H9 (cell line): ENCODE measurements at regions not wholly inside any gene's neighbourhood (a gene's known extent, or its start where the extent isn't known, plus 50 kb on each side); places are given as distances from the start of the nearest gene placed in this dataset.

ENCODE experiments used
- DNase-seq: peaks from one replicate; pipeline ENCODE4 v3.0.0-alpha.2; 2017
- H2AFZ ChIP-seq: one replicate; pipeline ENCODE4 v1.6.1; 2013; ENCODE audit warnings: mild to moderate bottlenecking, low read length, control low read depth, moderate library complexity
- H2AK5ac ChIP-seq: 2 replicates; pipeline ENCODE4 v1.6.1; 2013; ENCODE audit warnings: low read length, control low read depth, mixed read lengths; ENCODE audit not compliant: insufficient read length
- H2BK120ac ChIP-seq: one replicate; pipeline ENCODE4 v1.6.1; 2013; ENCODE audit warnings: low read depth, mild to moderate bottlenecking, low read length, control low read depth, inconsistent platforms; ENCODE audit not compliant: poor library complexity, severe bottlenecking
- H2BK12ac ChIP-seq: 2 replicates; pipeline ENCODE4 v1.6.1; 2013; ENCODE audit warnings: low read length, control low read depth, mixed read lengths, low read depth; ENCODE audit not compliant: insufficient read length
- H2BK15ac ChIP-seq: 2 replicates; pipeline ENCODE4 v1.6.1; 2013; ENCODE audit warnings: low read depth, low read length, control low read depth
- H2BK20ac ChIP-seq: one replicate; pipeline ENCODE4 v1.6.1; 2013; ENCODE audit warnings: low read depth, mild to moderate bottlenecking, low read length, control low read depth, inconsistent platforms; ENCODE audit not compliant: poor library complexity, severe bottlenecking
- H2BK5ac ChIP-seq: 2 replicates; pipeline ENCODE4 v1.6.1; 2013; ENCODE audit warnings: low read length, control low read depth, mixed read lengths; ENCODE audit not compliant: insufficient read length
- H3K14ac ChIP-seq: 2 replicates; pipeline ENCODE4 v1.6.1; 2013; ENCODE audit warnings: low read length, control low read depth; ENCODE audit not compliant: insufficient read depth
- H3K18ac ChIP-seq: 2 replicates; pipeline ENCODE4 v1.6.1; 2013; ENCODE audit warnings: low read depth, mild to moderate bottlenecking, mixed read lengths, low read length, control low read depth; ENCODE audit not compliant: insufficient read length
- H3K23ac ChIP-seq: 2 replicates; pipeline ENCODE4 v1.6.1; 2013; ENCODE audit warnings: low read length, control low read depth, mixed read lengths, low read depth; ENCODE audit not compliant: insufficient read length
- H3K23me2 ChIP-seq: 2 replicates; pipeline ENCODE4 v1.6.1; 2013; ENCODE audit warnings: low read depth, mild to moderate bottlenecking, mixed read lengths, low read length, control low read depth; ENCODE audit not compliant: insufficient read length, poor library complexity, severe bottlenecking
- H3K27ac ChIP-seq: 2 replicates; pipeline ENCODE4 v1.5.1; 2013; ENCODE audit warnings: low read length, control low read depth, mixed read lengths, low read depth; ENCODE audit not compliant: insufficient read length
- H3K27me3 ChIP-seq: 2 replicates; pipeline ENCODE4 v1.6.1; 2013; ENCODE audit warnings: low read length, control low read depth, inconsistent platforms; ENCODE audit not compliant: insufficient read depth
- H3K4ac ChIP-seq: 2 replicates; pipeline ENCODE4 v1.6.1; 2013; ENCODE audit warnings: low read depth, mild to moderate bottlenecking, control low read depth, inconsistent platforms, low read length, moderate library complexity
- H3K4me1 ChIP-seq: 2 replicates; pipeline ENCODE4 v1.6.1; 2013; ENCODE audit warnings: low read length, control low read depth, inconsistent platforms; ENCODE audit not compliant: insufficient read depth
- H3K4me2 ChIP-seq: 2 replicates; pipeline ENCODE4 v1.6.1; 2013; ENCODE audit warnings: low read length, control low read depth, mixed read lengths; ENCODE audit not compliant: insufficient read length, insufficient read depth
- H3K56ac ChIP-seq: 2 replicates; pipeline ENCODE4 v1.6.1; 2013; ENCODE audit warnings: low read depth, mild to moderate bottlenecking, mixed read lengths, low read length, control low read depth; ENCODE audit not compliant: insufficient read length
- H3K79me1 ChIP-seq: 2 replicates; pipeline ENCODE4 v1.6.1; 2013; ENCODE audit warnings: low read depth, mild to moderate bottlenecking, moderate library complexity, low read length, control low read depth, inconsistent platforms; ENCODE audit not compliant: insufficient read depth, poor library complexity, severe bottlenecking
- H3K79me2 ChIP-seq: 2 replicates; pipeline ENCODE4 v1.6.1; 2013; ENCODE audit warnings: low read length, control low read depth, inconsistent platforms; ENCODE audit not compliant: insufficient read depth
- H3K9ac ChIP-seq: 2 replicates; pipeline ENCODE4 v1.6.1; 2013; ENCODE audit warnings: low read length, control low read depth, mixed read lengths; ENCODE audit not compliant: insufficient read length; ENCODE audit errors: extremely low read depth
- H3K9me3 ChIP-seq: one replicate; pipeline ENCODE4 v1.6.1; 2013; ENCODE audit warnings: low read depth, low read length, inconsistent platforms; ENCODE audit not compliant: control insufficient read depth
- H3T11ph ChIP-seq: one replicate; pipeline ENCODE4 v1.6.1; 2013; ENCODE audit warnings: mild to moderate bottlenecking, low read length, control low read depth, inconsistent platforms
- H4K20me1 ChIP-seq: one replicate; pipeline ENCODE4 v1.6.1; 2013; ENCODE audit not compliant: control insufficient read depth, insufficient read length, insufficient read depth
- H4K5ac ChIP-seq: 2 replicates; pipeline ENCODE4 v1.6.1; 2013; ENCODE audit warnings: low read depth, mild to moderate bottlenecking, mixed read lengths, low read length, control low read depth; ENCODE audit not compliant: insufficient read length
- H4K8ac ChIP-seq: replicated peaks from 2 replicates; pipeline ENCODE4 v1.6.1; 2013; ENCODE audit warnings: low read length, control low read depth, mixed read lengths, low read depth; ENCODE audit not compliant: insufficient read length
- H4K91ac ChIP-seq: 2 replicates; pipeline ENCODE4 v1.6.1; 2013; ENCODE audit warnings: low read depth, mild to moderate bottlenecking, moderate library complexity, mixed read lengths, low read length, control low read depth; ENCODE audit not compliant: insufficient read length
- H3K27ac Mint-ChIP-seq, 3 experiments: 2 replicates in 2 of 3; 3 replicates in 1 of 3; pipeline ENCODE4 v1.8.0; 2020 to 2021; ENCODE audit warnings: mixed read lengths in 3 of 3, mild to moderate bottlenecking in 1 of 3, moderate library complexity in 1 of 3
- H3K27me3 Mint-ChIP-seq: 2 replicates; pipeline ENCODE4 v1.8.0; 2021; ENCODE audit warnings: low read depth, mild to moderate bottlenecking, moderate library complexity, mixed read lengths
- H3K36me3 Mint-ChIP-seq, 3 experiments: 2 replicates in 2 of 3; 3 replicates in 1 of 3; pipeline ENCODE4 v1.8.0; 2020 to 2021; ENCODE audit warnings: low read depth in 3 of 3, mixed read lengths in 3 of 3; ENCODE audit not compliant: insufficient read depth in 1 of 3
- H3K4me1 Mint-ChIP-seq, 2 experiments: 2 replicates each; pipeline ENCODE4 v1.8.0; 2020; ENCODE audit warnings: mixed read lengths in 2 of 2
- H3K4me3 Mint-ChIP-seq, 2 experiments: 2 replicates in 1 of 2; 3 replicates in 1 of 2; pipeline ENCODE4 v1.8.0; 2020 to 2021; ENCODE audit warnings: mild to moderate bottlenecking in 2 of 2, mixed read lengths in 2 of 2, moderate library complexity in 1 of 2
- H3K9me3 Mint-ChIP-seq, 2 experiments: 2 replicates in 1 of 2; 3 replicates in 1 of 2; pipeline ENCODE4 v1.8.0; 2020; ENCODE audit warnings: mild to moderate bottlenecking in 2 of 2, mixed read lengths in 2 of 2, moderate library complexity in 1 of 2
- WGBS: extraction: QIAGEN DNeasy Blood & Tissue Kit; methylation state at CpG from one replicate; pipeline ENCODE4 v1.1.7; 2013; ENCODE audit warnings: missing lambda C conversion rate, low lambda C conversion rate, mixed read lengths; ENCODE audit not compliant: insufficient read length; ENCODE audit errors: extremely low coverage; 5-methylcytosine and 5-hydroxymethylcytosine counted together
- TF ChIP-seq, protein P1 (sequence below): fragments of 200-600 bp; sonication (generic); conservative IDR thresholded peaks from 3 replicates; pipeline ENCODE4 v1.8.0; 2021; ENCODE audit warnings: antibody characterized with exemption, mild to moderate bottlenecking

DNA sequence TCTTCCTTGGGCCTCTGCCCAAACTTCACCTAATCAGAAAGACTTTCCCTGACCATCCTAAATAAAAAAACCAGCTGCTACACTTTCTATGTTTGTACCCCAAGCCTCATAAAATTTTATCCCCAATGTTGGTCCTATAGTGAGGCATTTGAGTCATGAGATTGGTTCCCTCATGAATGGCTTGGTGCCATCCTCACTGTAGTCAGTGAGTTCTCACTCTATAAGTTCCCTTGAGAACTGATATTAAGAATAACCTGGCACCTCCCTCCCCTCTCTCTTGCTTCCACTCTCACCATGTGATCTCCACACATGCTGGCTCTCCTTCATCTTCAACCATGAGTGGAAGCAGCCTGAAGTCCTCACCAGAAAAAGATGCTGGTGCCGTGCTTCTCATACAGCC lies 316.9 kb upstream of the PRDM1 start:
- Histone ChIP-seq H3T11ph (no peak overlapping the region), H3K9me3 (no peaks in the 10 kb centered on the region), H3K56ac (no peak overlapping the region), H2BK12ac (no peak overlapping the region), H3K27ac (no peak overlapping the region), H3K27me3 (no peaks in the 10 kb centered on the region), H3K18ac (no peak overlapping the region), H3K4me2 (no peak overlapping the region), H3K79me2 (no peaks in the 10 kb centered on the region), H3K79me1 (no peaks in the 10 kb centered on the region), H3K23ac (no peak overlapping the region), H4K8ac (no peak overlapping the region), H2BK20ac (no peak overlapping the region), H2BK120ac (no peak overlapping the region), H3K14ac (no peak overlapping the region), H2AFZ (no peak overlapping the region), H3K23me2 (no peaks in the 10 kb centered on the region), H2AK5ac (no peak overlapping the region), H4K5ac (no peak overlapping the region), H4K91ac (no peak overlapping the region), H3K9ac (no peak overlapping the region), H3K4me1 (no peaks in the 10 kb centered on the region), H2BK5ac (no peak overlapping the region), H2BK15ac (no peak overlapping the region), H4K20me1 (no peaks in the 10 kb centered on the region), H3K4ac (no peak overlapping the region)
- Mint-ChIP-seq H3K4me1 (no peaks in the 10 kb centered on the region), H3K27me3 (no peaks in the 10 kb centered on the region; the same call in 1 of the 2 replicates), H3K9me3 (no peaks in the 10 kb centered on the region; a peak in 1 of 5 replicates), H3K36me3 (no peaks in the 10 kb centered on the region), H3K4me3 (no peak overlapping the region), H3K27ac (no peak overlapping the region)
- TF ChIP-seq, protein P1, sequence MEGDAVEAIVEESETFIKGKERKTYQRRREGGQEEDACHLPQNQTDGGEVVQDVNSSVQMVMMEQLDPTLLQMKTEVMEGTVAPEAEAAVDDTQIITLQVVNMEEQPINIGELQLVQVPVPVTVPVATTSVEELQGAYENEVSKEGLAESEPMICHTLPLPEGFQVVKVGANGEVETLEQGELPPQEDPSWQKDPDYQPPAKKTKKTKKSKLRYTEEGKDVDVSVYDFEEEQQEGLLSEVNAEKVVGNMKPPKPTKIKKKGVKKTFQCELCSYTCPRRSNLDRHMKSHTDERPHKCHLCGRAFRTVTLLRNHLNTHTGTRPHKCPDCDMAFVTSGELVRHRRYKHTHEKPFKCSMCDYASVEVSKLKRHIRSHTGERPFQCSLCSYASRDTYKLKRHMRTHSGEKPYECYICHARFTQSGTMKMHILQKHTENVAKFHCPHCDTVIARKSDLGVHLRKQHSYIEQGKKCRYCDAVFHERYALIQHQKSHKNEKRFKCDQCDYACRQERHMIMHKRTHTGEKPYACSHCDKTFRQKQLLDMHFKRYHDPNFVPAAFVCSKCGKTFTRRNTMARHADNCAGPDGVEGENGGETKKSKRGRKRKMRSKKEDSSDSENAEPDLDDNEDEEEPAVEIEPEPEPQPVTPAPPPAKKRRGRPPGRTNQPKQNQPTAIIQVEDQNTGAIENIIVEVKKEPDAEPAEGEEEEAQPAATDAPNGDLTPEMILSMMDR = no peak
- DNase-seq = no peak
- no CpG with 5 or more reads among the region's 1 CpG for WGBS
